GM21423 (cell line): ENCODE measurements at regions not wholly inside any gene's neighbourhood (a gene's known extent, or its start where the extent isn't known, plus 50 kb on each side); places are given as distances from the start of the nearest gene placed in this dataset.

Experiments used
- ATAC-seq: cut with Tn5 transposase; IDR thresholded peaks from one replicate; pipeline ENCODE4 v1.9.1; 2021; ENCODE audit warnings: mild to moderate bottlenecking, moderate library complexity; ENCODE audit not compliant: unreplicated experiment

GRCh38 chr9:110047232-110047954, 160.6 kb downstream of the C9orf152 start:
- peak; percentile 19 for ATAC-seq

- ATAC-seq: peak; percentile 21
Measured at GRCh38 chr9:110047955-110048402, 160.0 kb downstream of the C9orf152 start.

- ATAC-seq: peak; percentile 78
Measured at GRCh38 chr9:110048403-110048975, 159.5 kb downstream of the C9orf152 start.

- peak; percentile 14 for ATAC-seq
Measured at GRCh38 chr9:110048976-110049698, 158.8 kb downstream of the C9orf152 start.

- peak; percentile 25 for ATAC-seq
Measured at GRCh38 chr9:110049699-110050450, 158.1 kb downstream of the C9orf152 start.

- peak; percentile 42 for ATAC-seq
Measured at GRCh38 chr9:110050925-110051355, 157.0 kb downstream of the C9orf152 start.

- no peak for ATAC-seq
Measured at GRCh38 chr9:110056062-110056461, 151.9 kb downstream of the C9orf152 start.

GRCh38 chr9:110058304-110058953, 149.5 kb downstream of the C9orf152 start:
- peak; percentile 55 for ATAC-seq

GRCh38 chr9:110059461-110059860, 148.5 kb downstream of the C9orf152 start:
- no peak for ATAC-seq

GRCh38 chr9:110064803-110065202, 143.2 kb downstream of the C9orf152 start:
- peak; percentile 74 for ATAC-seq

GRCh38 chr9:110065532-110065931, 142.4 kb downstream of the C9orf152 start:
- ATAC-seq: peak; percentile 64

- ATAC-seq: no peak
Measured at GRCh38 chr9:110066929-110067716, 140.8 kb downstream of the C9orf152 start.

GRCh38 chr9:110068212-110068611, 139.7 kb downstream of the C9orf152 start:
- no peak for ATAC-seq

GRCh38 chr9:110069326-110070248, 138.4 kb downstream of the C9orf152 start:
- ATAC-seq: no peak

GRCh38 chr9:110072597-110073355, 135.2 kb downstream of the C9orf152 start:
- no peak for ATAC-seq

- no peak for ATAC-seq
Measured at GRCh38 chr9:110073356-110073905, 134.5 kb downstream of the C9orf152 start.

GRCh38 chr9:110076894-110077725, 130.8 kb downstream of the C9orf152 start:
- ATAC-seq: no peak
